ENCODE measurements at regions not wholly inside any gene's neighbourhood (a gene's known extent, or its start where the extent isn't known, plus 50 kb on each side); places are given as distances from the start of the nearest gene placed in this dataset.

DNA sequence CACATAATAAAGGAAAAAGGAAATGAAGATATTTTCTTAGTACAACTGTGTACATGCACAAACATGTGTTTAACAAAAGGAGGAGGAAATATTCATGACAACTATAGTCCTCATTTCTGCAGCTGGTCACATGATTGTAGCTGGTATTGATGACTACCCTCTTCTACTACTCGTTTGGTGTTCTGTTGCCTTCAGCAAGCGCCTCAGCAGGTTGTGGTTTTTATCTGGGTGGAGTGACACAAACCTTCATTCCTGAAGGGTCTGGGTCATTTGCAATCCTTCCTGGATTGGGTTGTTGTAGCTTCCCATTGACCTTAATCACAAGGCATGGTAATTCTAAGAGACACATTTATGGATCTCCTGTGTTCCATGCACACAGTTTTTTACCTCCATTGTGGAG lies 1009.9 kb upstream of the USP15 start:
- TF ChIP-seq EZH2 (IDR thresholded peaks at IDR 0.05; ENCODE audit: insufficient read depth, poor library complexity, severe bottlenecking), result no peak
- TF ChIP-seq EZH2phosphoT487 (IDR thresholded peaks at IDR 0.05; ENCODE audit: insufficient read depth, low read depth), result no peak
